PC-3 (cell line): ENCODE measurements at regions not wholly inside any gene's neighbourhood (a gene's known extent, or its start where the extent isn't known, plus 50 kb on each side); places are given as distances from the start of the nearest gene placed in this dataset.
A peak's percentile ranks its signal among the peaks of the same experiment; 100 is the strongest.
"Not testable (repeated sequence)": the region's sequence is repeated elsewhere in the genome, so short reads cannot be mapped to it uniquely, and the experiment has no call there.

Experiments
- ATAC-seq: fragments of 200-7000 bp; cut with Tn5 transposase; 2 replicates; pipeline ENCODE4 v1.9.1; 2020; ENCODE audit warnings: mild to moderate bottlenecking, moderate library complexity
- BruUV-seq: library from RNA; stranded (reverse); fragments of 400-500 nt; replicated peaks from 2 replicates; lab custom pipeline; 2021; lab: Mats Ljungman, UMichigan
- CTCF ChIA-PET: fragments of 300-600 bp; sonication (Branson Sonifier 250); formaldehyde crosslinking; loops from one replicate; lab custom pipeline; 2022; ENCODE audit warnings: antibody characterized with exemption; lab: Charles Lee
- POLR2A ChIA-PET: fragments of 300-600 bp; sonication (Branson Sonifier 250); formaldehyde crosslinking; loops from one replicate; lab custom pipeline; 2022; ENCODE audit warnings: antibody characterized with exemption; ENCODE audit not compliant: unreplicated experiment; lab: Charles Lee
- DNase-seq: peaks from one replicate; pipeline ENCODE4 v3.0.0-alpha.2; 2015
- H2AFZ ChIP-seq: fragments of 300-600 bp; sonication (generic); 2 replicates; pipeline ENCODE4 v1.6.0; 2016; ENCODE audit warnings: antibody characterized with exemption, low read length
- H3F3A ChIP-seq: fragments of 300-600 bp; sonication (generic); one replicate; pipeline ENCODE4 v1.6.0; 2017; ENCODE audit warnings: antibody characterized with exemption, low read length, control low read depth, mild to moderate bottlenecking; ENCODE audit not compliant: unreplicated experiment
- H3K27ac ChIP-seq: fragments of 300-600 bp; sonication (generic); 2 replicates; pipeline ENCODE4 v1.5.1; 2016; ENCODE audit warnings: mild to moderate bottlenecking, low read length
- H3K27me3 ChIP-seq: fragments of 300-600 bp; sonication (generic); 2 replicates; pipeline ENCODE4 v1.6.1; 2016; ENCODE audit warnings: low read length, mixed read lengths
- H3K36me3 ChIP-seq: fragments of 300-600 bp; sonication (generic); 2 replicates; pipeline ENCODE4 v1.6.1; 2016; ENCODE audit warnings: low read depth, mixed run types, low read length, mixed read lengths
- H3K4me1 ChIP-seq: fragments of 300-600 bp; sonication (generic); 2 replicates; pipeline ENCODE4 v1.5.1; 2016; ENCODE audit warnings: low read length; ENCODE audit not compliant: insufficient read depth
- H3K4me2 ChIP-seq: fragments of 300-600 bp; sonication (generic); 2 replicates; pipeline ENCODE4 v1.6.0; 2016; ENCODE audit warnings: low read length
- H3K4me3 ChIP-seq: fragments of 300-600 bp; sonication (generic); 2 replicates; pipeline ENCODE4 v1.5.1; 2016; ENCODE audit warnings: mild to moderate bottlenecking, low read length, mixed read lengths
- H3K79me2 ChIP-seq: fragments of 300-600 bp; sonication (generic); 2 replicates; pipeline ENCODE4 v1.6.1; 2017; ENCODE audit warnings: low read length, mixed read lengths
- H3K9ac ChIP-seq: fragments of 300-600 bp; sonication (generic); 2 replicates; pipeline ENCODE4 v1.6.0; 2016; ENCODE audit warnings: mild to moderate bottlenecking, low read length
- H3K9me2 ChIP-seq: fragments of 300-600 bp; sonication (generic); replicated peaks from 2 replicates; pipeline ENCODE4 v1.6.1; 2016; ENCODE audit warnings: mixed run types, low read length, mixed read lengths
- H3K9me3 ChIP-seq: fragments of 300-600 bp; sonication (generic); 2 replicates; pipeline ENCODE4 v1.6.1; 2016; ENCODE audit warnings: low read length, mixed read lengths
- H4K20me1 ChIP-seq: fragments of 300-600 bp; sonication (generic); 2 replicates; pipeline ENCODE4 v1.6.1; 2016; ENCODE audit warnings: low read length, mixed read lengths
- CTCF ChIP-seq: fragments of 300-600 bp; sonication (generic); conservative IDR thresholded peaks from 2 replicates; pipeline ENCODE4 v1.5.1; 2017; ENCODE audit warnings: antibody characterized with exemption, low read depth, mild to moderate bottlenecking, low read length
- EZH2 ChIP-seq: fragments of 300-600 bp; sonication (generic); IDR thresholded peaks from one replicate; pipeline ENCODE4 v1.6.1; 2017; ENCODE audit warnings: antibody characterized with exemption, mild to moderate bottlenecking, low read length; ENCODE audit not compliant: unreplicated experiment
- EZH2phosphoT487 ChIP-seq: fragments of 300-600 bp; sonication (generic); IDR thresholded peaks from 2 replicates; pipeline ENCODE4 v1.6.1; 2018; ENCODE audit warnings: mild to moderate bottlenecking, antibody characterized with exemption, low read length, borderline replicate concordance
- intact Hi-C: fragments of 100-400 bp; cut with micrococcal nuclease; formaldehyde crosslinking; loops from 2 replicates; pipeline ENCODE4 v1.9.0; 2023

DNA sequence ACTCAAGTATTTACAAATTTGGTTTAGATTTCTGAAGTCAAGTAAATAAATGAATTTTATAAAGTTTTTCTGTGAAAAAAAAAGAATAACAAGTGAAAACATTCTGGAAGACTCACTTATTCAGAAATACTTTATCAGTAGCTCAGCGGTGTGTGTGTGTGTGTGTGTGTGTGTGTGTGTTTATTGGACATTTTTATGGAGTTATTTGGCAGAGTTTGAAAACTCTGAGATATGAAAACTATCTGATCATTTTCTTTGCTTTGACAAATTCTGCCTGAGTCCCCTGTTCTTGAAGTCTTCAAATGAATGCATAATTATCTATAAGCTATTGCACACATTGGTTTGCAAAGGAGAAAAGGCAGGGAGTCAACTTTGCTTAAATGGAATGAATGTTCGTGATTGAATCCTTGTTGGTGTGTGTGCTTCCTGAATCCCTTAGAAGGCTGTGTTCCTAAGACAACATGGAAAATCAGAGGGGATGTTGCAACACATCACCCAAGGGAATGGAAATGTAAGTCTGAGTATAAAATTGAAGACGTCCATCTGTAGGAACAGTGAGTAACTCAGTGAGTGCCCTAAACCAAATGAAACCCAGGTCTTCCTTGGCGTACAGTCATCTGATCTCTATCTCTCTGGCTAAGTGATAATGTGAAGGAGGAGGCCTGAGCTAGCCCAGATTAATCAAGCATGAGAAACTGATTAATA is 160.9 kb downstream of the REEP3 start:
- DNase-seq, result peak; percentile 58
- Histone ChIP-seq H3K9me2 (no peaks in the 10 kb centered on the region), H2AFZ (no peak overlapping the region), H3K27me3 (no peaks in the 10 kb centered on the region), H3K4me1 (0 out of 2 replicates have a peak, but pooled peaks cover 5% of the 10 kb centered on the region), H3K79me2 (no peaks in the 10 kb centered on the region), H3K36me3 (no peaks in the 10 kb centered on the region), H3K4me3 (no peak overlapping the region), H3F3A (no peaks in the 10 kb centered on the region), H3K9ac (no peak overlapping the region), H4K20me1 (no peaks in the 10 kb centered on the region), H3K9me3 (no peaks in the 10 kb centered on the region), H3K27ac (no peak overlapping the region), H3K4me2 (no peak overlapping the region)
- no TSS peak for BruUV-seq
- no peak for ATAC-seq
- POLR2A ChIA-PET, result no interaction called here
- no peak for TF ChIP-seq EZH2phosphoT487
- no peak for TF ChIP-seq EZH2
- CTCF ChIA-PET, result no interaction called here
- intact Hi-C loops, result no loop called here

- POLR2A ChIA-PET, H3K9me2 ChIP-seq, BruUV-seq, H3K79me2 ChIP-seq, ATAC-seq, H3K36me3 ChIP-seq, H3K27ac ChIP-seq, H3K4me2 ChIP-seq, H3K4me3 ChIP-seq, H3K27me3 ChIP-seq, H4K20me1 ChIP-seq, H2AFZ ChIP-seq, H3K4me1 ChIP-seq, CTCF ChIA-PET, H3K9ac ChIP-seq, intact Hi-C loops, DNase-seq, H3F3A ChIP-seq, H3K9me3 ChIP-seq: not testable (repeated sequence)
Measured at GRCh38 chr10:63682698-63683052, 161.5 kb downstream of the REEP3 start.

GRCh38 chr10:63683223-63683622 is 162.0 kb downstream of the REEP3 start:
- H3K36me3 ChIP-seq, result no peaks in the 10 kb centered on the region
- CTCF ChIA-PET, result no interaction called here
- no peak for ATAC-seq

More at GRCh38 chr10:63683223-63683622, 162.0 kb downstream of the REEP3 start:
- 0 out of 2 replicates have a peak, but pooled peaks cover 5% of the 10 kb centered on the region for H3K4me1 ChIP-seq
- BruUV-seq, result no TSS peak
- no peak for TF ChIP-seq EZH2phosphoT487
- no peak for TF ChIP-seq CTCF
- TF ChIP-seq EZH2, result no peak
- H3K4me3 ChIP-seq, result no peak overlapping the region
- POLR2A ChIA-PET, result no interaction called here
- no peak for DNase-seq
- H3K9ac ChIP-seq, result no peak overlapping the region
- no peaks in the 10 kb centered on the region for H3F3A ChIP-seq
- no peaks in the 10 kb centered on the region for H3K79me2 ChIP-seq
- no peak overlapping the region for H3K27ac ChIP-seq
- H3K27me3 ChIP-seq, result no peaks in the 10 kb centered on the region
- H3K4me2 ChIP-seq, result no peak overlapping the region
- intact Hi-C loops, result no loop called here
- no peaks in the 10 kb centered on the region for H4K20me1 ChIP-seq
- H3K9me2 ChIP-seq, result no peaks in the 10 kb centered on the region
- H3K9me3 ChIP-seq, result no peaks in the 10 kb centered on the region
- H2AFZ ChIP-seq, result no peak overlapping the region
